GM12874 (cell line): ENCODE measurements at regions not wholly inside any gene's neighbourhood (a gene's known extent, or its start where the extent isn't known, plus 50 kb on each side); places are given as distances from the start of the nearest gene placed in this dataset.

ENCODE experiments used
- TF ChIP-seq, protein P1 (sequence below): IDR thresholded peaks from 2 replicates; pipeline ENCODE4 v1.5.1; 2011; ENCODE audit warnings: low read depth, mild to moderate bottlenecking, control low read depth, low read length, moderate library complexity; ENCODE audit not compliant: insufficient read depth

DNA sequence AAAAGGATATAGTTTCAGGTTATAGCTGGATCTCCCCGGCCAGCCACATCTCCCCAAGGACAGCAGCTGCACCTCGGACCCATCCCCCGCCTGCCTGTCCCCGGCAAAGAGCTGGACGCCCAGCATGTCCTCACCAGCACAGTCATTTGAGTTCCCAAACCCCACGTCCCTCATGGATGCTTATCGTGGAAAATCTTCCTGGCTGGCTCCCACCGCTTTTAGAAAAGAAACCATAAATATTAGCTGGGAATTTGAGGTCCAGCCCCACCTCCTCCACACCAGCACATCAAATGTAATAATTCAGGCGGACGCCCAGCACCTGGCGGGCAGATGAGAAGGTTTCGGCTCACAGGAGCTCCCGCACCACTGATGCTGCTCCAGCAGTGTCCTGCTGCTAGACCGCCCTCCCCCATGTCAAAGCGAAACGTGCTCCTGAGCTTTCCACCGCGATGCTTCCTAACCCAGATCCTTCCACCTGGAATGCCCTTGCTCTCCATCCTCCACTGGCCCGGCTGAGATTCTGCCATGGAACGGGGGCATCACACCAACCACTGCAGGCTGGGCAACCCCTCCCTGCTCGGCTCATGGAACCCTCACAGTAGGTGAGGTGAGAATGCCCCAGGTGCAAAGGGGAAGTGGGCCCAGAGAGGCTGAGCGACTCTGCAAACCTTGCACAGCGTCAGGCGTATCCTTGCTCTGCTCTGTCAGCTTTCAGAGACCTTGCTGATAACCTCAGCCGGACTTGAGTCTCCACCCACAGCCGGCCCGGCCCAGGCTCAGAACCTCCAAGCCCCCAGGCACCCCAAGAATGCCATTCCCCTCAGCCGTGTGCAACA lies 71.5 kb upstream of the GPC1 start:
- TF ChIP-seq, protein P1, sequence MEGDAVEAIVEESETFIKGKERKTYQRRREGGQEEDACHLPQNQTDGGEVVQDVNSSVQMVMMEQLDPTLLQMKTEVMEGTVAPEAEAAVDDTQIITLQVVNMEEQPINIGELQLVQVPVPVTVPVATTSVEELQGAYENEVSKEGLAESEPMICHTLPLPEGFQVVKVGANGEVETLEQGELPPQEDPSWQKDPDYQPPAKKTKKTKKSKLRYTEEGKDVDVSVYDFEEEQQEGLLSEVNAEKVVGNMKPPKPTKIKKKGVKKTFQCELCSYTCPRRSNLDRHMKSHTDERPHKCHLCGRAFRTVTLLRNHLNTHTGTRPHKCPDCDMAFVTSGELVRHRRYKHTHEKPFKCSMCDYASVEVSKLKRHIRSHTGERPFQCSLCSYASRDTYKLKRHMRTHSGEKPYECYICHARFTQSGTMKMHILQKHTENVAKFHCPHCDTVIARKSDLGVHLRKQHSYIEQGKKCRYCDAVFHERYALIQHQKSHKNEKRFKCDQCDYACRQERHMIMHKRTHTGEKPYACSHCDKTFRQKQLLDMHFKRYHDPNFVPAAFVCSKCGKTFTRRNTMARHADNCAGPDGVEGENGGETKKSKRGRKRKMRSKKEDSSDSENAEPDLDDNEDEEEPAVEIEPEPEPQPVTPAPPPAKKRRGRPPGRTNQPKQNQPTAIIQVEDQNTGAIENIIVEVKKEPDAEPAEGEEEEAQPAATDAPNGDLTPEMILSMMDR, result no peak

DNA sequence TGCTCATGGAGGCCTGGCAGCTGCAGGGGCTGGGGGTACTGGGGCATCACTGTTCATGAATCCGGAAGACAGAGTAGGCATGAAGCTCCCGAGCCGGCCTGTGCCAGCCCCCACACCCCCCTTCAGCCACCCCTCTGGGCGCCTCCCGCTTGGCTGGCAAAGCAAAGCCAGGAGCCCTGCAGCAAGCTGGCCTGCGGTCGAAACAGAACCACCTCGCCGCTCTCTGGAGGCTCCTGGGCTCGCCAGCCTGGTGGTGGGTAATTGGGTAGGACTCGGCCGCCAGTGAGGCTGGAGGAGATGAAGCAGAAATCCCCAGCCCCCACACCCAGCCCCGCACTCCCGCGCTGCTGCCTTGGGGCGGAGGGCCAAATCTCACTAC lies 70.9 kb upstream of the GPC1 start:
- TF ChIP-seq, protein P1, result no peak

DNA sequence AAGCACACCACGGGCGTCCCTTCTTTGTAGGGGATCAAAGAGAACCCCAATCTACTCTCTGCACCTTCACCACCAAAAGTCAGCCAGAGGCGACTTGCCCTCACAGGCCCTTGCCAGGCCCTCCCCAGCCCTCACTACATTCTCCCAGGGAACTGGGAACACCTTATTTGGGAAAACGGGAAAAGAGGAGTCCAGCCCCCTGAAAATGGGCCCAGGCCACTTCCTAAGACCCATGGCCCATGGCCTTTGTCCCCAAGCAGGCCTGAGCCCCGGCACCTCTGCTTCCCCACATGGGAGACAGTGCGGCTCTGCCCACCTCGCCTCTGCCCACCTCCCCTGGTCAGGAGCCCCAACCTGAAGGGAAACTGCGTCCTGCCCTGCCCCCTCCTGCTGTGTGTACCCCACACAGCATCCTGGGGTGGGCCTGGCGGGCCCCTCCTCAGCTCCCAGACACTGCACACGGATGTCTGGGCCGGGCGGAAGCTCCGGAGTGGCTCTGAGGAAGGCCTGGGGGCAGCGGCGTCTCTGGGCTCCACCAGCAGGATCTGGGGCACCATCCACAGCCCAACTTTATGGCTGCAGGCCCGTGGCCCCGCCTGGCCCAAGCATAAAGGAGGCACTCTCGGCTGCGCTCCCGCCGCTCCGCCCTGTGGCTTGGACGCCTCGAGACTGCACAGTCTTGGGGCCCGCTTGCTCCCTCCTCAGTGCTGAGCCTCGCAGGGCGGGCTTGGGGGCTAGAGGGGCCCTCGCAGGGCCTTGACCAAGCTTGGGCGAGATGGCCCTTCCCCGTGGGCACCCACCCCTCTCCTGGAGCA lies 70.3 kb upstream of the GPC1 start:
- TF ChIP-seq, protein P1, result no peak

DNA sequence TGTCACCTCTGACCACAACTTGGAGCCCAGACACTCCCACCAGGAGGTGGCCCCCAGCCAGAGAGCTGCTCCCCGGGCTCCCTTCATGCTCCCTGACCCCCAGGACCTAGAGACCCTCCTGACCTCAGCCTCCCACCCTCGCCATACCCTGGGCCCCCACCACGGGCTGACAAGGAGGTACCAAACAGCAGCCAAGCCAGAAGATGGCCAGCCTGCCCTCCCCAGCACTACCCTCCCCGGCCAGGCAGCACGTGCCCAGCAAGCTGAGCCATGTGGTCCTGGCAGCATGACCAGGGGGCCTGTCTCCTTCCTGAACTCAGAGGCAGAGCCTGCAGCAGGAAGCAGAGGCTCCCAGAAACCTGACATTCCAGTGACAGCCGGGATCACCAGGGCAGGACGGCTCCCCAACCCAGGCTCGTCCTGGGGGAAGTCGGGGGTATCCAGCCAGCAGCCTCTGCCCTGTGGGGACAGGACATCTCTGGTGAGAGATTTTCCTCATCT lies 69.4 kb upstream of the GPC1 start:
- TF ChIP-seq, protein P1, result no peak

DNA sequence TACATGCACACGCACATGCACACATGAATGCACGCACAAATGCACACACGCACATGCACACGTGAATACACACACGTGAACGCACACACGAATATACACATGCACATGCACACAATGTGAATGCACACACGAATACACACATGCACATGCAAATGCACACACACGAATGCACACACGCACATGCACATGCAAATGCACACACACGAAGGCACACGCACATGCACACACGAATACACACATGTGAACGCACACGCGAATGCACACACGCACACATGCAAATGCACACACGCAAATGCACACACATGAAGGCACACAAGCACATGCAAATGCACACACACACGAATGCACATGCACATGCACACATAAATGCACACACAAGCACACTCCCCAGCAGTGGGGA lies 68.6 kb upstream of the GPC1 start:
- TF ChIP-seq, protein P1, result no peak

DNA sequence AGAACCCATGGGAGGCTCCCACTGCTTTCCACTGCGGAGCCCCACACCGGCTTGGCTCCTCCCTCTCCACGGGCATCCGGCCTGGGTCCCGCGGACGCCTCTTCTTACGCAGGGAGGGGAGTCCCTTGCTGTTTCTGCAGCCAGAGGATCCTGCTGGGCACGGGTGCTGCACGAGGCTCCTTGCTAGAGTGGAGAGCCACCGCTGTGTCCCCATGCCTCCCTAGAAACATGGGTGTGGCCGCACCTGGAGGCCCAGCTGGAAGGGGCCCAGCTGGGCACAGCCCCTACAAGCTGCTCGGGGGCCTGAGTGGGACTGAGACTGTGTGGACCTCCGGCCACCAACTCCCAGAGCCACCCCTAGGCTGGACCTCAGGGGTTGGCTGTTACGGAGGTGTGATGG lies 67.7 kb upstream of the GPC1 start:
- TF ChIP-seq, protein P1, result no peak

DNA sequence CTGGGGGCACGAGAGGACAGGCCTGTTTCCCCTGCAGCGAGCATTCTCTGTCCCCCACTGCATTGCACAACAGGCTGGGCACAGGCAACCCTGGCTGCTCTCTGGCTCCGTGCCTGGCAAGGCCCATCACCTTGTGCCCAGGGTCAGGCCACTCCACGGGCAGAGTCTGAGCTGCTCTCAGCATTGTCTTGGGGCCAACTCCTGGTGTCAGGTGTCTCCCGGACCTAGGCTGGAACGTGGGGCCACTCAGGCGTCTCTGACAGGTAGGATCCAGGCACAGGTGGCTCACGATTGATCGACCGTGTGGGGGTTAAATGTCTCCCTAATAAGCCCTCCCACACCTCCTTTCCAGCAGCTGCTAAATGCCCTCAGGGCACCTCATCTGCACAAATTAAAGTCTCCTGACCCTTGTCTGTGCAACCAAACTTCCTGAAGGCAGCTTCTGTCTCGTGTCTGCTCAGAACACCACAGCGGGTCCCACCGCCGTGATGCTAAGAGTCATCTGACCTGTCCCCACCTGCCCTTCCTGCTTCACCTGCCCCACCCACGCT lies 66.6 kb upstream of the GPC1 start:
- TF ChIP-seq, protein P1, result no peak
